ENCODE measurements at regions not wholly inside any gene's neighbourhood (a gene's known extent, or its start where the extent isn't known, plus 50 kb on each side); places are given as distances from the start of the nearest gene placed in this dataset.

GRCh38 chr7:17623546-17624185 is 316.6 kb downstream of the SNX13 start:
- peak; percentile 40 for DNase-seq (ENCODE audit: low read depth)
- TF ChIP-seq CTCF (IDR thresholded peaks at IDR 0.05; ENCODE audit: low read length, missing control alignments), result no peak

GRCh38 chr7:17624379-17624778 is 315.9 kb downstream of the SNX13 start:
- TF ChIP-seq CTCF (IDR thresholded peaks at IDR 0.05; ENCODE audit: low read length, missing control alignments), result no peak
- H3K4me3 ChIP-seq (replicated peaks; ENCODE audit: low read depth, low read length), result no peak overlapping the region
- DNase-seq (ENCODE audit: low read depth), result no peak

More at GRCh38 chr7:17623546-17624185, 316.6 kb downstream of the SNX13 start:
- no peak overlapping the region for H3K4me3 ChIP-seq (replicated peaks; ENCODE audit: low read depth, low read length)

GRCh38 chr7:17625043-17625442 is 315.3 kb downstream of the SNX13 start:
- TF ChIP-seq CTCF (IDR thresholded peaks at IDR 0.05; ENCODE audit: low read length, missing control alignments), result no peak
- no peak overlapping the region for H3K4me3 ChIP-seq (replicated peaks; ENCODE audit: low read depth, low read length)
- peak; percentile 60 for DNase-seq (ENCODE audit: low read depth)

GRCh38 chr7:17626235-17626634 is 314.1 kb downstream of the SNX13 start:
- no peak for DNase-seq (ENCODE audit: low read depth)
- no peak for TF ChIP-seq CTCF (IDR thresholded peaks at IDR 0.05; ENCODE audit: low read length, missing control alignments)
- H3K4me3 ChIP-seq (replicated peaks; ENCODE audit: low read depth, low read length), result no peak overlapping the region

- no peak for TF ChIP-seq CTCF (IDR thresholded peaks at IDR 0.05; ENCODE audit: low read length, missing control alignments)
- H3K4me3 ChIP-seq (replicated peaks; ENCODE audit: low read depth, low read length), result no peak overlapping the region
- no peak for DNase-seq (ENCODE audit: low read depth)
Observed at GRCh38 chr7:17631061-17631460, 309.2 kb downstream of the SNX13 start.

GRCh38 chr7:17632384-17632783 is 307.9 kb downstream of the SNX13 start:
- no peak for DNase-seq (ENCODE audit: low read depth)
- no peak overlapping the region for H3K4me3 ChIP-seq (replicated peaks; ENCODE audit: low read depth, low read length)
- TF ChIP-seq CTCF (IDR thresholded peaks at IDR 0.05; ENCODE audit: low read length, missing control alignments), result no peak

- DNase-seq (ENCODE audit: low read depth), result peak; percentile 71
- TF ChIP-seq CTCF (IDR thresholded peaks at IDR 0.05; ENCODE audit: low read length, missing control alignments), result no peak
- no peak overlapping the region for H3K4me3 ChIP-seq (replicated peaks; ENCODE audit: low read depth, low read length)
Observed at GRCh38 chr7:17633067-17633466, 307.2 kb downstream of the SNX13 start.
